OCI-LY7 (cell line): ENCODE measurements at regions not wholly inside any gene's neighbourhood (a gene's known extent, or its start where the extent isn't known, plus 50 kb on each side); places are given as distances from the start of the nearest gene placed in this dataset.
"Not testable (repeated sequence)": the region's sequence is repeated elsewhere in the genome, so short reads cannot be mapped to it uniquely, and the experiment has no call there.

Experiments
- CTCF ChIP-seq: fragments of 200-600 bp; sonication (generic); conservative IDR thresholded peaks from 2 replicates; pipeline ENCODE4 v1.5.1; 2014; ENCODE audit warnings: mild to moderate bottlenecking, antibody characterized with exemption, low read length, moderate library complexity, mixed read lengths
- EZH2phosphoT487 ChIP-seq: fragments of 200-600 bp; sonication (generic); IDR thresholded peaks from 2 replicates; pipeline ENCODE4 v1.6.1; 2018; ENCODE audit warnings: low read depth, borderline replicate concordance, mild to moderate bottlenecking, mixed run types, antibody characterized with exemption, low read length, moderate library complexity, mixed read lengths

GRCh38 chr2:87301349-87301748, 279.7 kb upstream of the PLGLB1 start:
- not testable (repeated sequence) for TF ChIP-seq CTCF, EZH2phosphoT487
